HCT116 (cell line): ENCODE measurements at regions not wholly inside any gene's neighbourhood (a gene's known extent, or its start where the extent isn't known, plus 50 kb on each side); places are given as distances from the start of the nearest gene placed in this dataset.

Experiments used
- CTCF ChIP-seq, 3 experiments: fragments of 200-600 bp in 1 of 3; sonication (generic) in 1 of 3; IDR thresholded peaks in 2 of 3; conservative IDR thresholded peaks in 1 of 3; 2 replicates each; pipeline ENCODE4 v1.5.1; 2012 to 2017; ENCODE audit warnings: low read depth in 2 of 3, low read length in 2 of 3, antibody characterized with exemption in 1 of 3, borderline replicate concordance in 1 of 3, control low read depth in 1 of 3, mild to moderate bottlenecking in 1 of 3, mixed read lengths in 1 of 3, mixed run types in 1 of 3, moderate library complexity in 1 of 3; ENCODE audit not compliant: insufficient read depth in 1 of 3
- POLR2A ChIP-seq: IDR thresholded peaks from 2 replicates; pipeline ENCODE4 v1.7.0; 2011; ENCODE audit warnings: borderline replicate concordance; ENCODE audit not compliant: insufficient read depth, insufficient read length; ENCODE audit errors: extremely low read depth

- TF ChIP-seq CTCF (IDR thresholded peaks at IDR 0.05 in 2 of 3, conservative IDR thresholded peaks at IDR 0.05 in 1 of 3; ENCODE audit: borderline replicate concordance in 1 of 3, insufficient read depth in 1 of 3, low read depth in 2 of 3, low read length in 2 of 3) (no peak), POLR2A (no peak)
These were observed 78.5 kb upstream of the AGBL1 start for GRCh38 chr15:86001200-86001599.
